ENCODE measurements at regions not wholly inside any gene's neighbourhood (a gene's known extent, or its start where the extent isn't known, plus 50 kb on each side); places are given as distances from the start of the nearest gene placed in this dataset.

- TF ChIP-seq EZH2 (IDR thresholded peaks at IDR 0.05; ENCODE audit: low read length, unreplicated experiment) (no peak), EZH2phosphoT487 (IDR thresholded peaks at IDR 0.05; ENCODE audit: borderline replicate concordance, low read length) (no peak)
- TF ChIP-seq, protein P1, sequence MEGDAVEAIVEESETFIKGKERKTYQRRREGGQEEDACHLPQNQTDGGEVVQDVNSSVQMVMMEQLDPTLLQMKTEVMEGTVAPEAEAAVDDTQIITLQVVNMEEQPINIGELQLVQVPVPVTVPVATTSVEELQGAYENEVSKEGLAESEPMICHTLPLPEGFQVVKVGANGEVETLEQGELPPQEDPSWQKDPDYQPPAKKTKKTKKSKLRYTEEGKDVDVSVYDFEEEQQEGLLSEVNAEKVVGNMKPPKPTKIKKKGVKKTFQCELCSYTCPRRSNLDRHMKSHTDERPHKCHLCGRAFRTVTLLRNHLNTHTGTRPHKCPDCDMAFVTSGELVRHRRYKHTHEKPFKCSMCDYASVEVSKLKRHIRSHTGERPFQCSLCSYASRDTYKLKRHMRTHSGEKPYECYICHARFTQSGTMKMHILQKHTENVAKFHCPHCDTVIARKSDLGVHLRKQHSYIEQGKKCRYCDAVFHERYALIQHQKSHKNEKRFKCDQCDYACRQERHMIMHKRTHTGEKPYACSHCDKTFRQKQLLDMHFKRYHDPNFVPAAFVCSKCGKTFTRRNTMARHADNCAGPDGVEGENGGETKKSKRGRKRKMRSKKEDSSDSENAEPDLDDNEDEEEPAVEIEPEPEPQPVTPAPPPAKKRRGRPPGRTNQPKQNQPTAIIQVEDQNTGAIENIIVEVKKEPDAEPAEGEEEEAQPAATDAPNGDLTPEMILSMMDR (conservative IDR thresholded peaks at IDR 0.05; ENCODE audit: low read depth, low read length), result no peak
Observed at GRCh38 chr15:46307746-46308145, 672.9 kb downstream of the SQOR start.

All from PC-3 (cell line).